Activated naive CD4-positive, alpha-beta T cell treated with anti-CD3 and anti-CD28 coated beads, Interleukin-2, amount 50 U/mL, for 24 hours (primary cell): ENCODE measurements at regions not wholly inside any gene's neighbourhood (a gene's known extent, or its start where the extent isn't known, plus 50 kb on each side); places are given as distances from the start of the nearest gene placed in this dataset.

Source experiments
- H3K27ac Mint-ChIP-seq: one replicate; pipeline ENCODE4 v1.8.0; 2021; ENCODE audit warnings: mild to moderate bottlenecking, mixed read lengths
- H3K27me3 Mint-ChIP-seq: one replicate; pipeline ENCODE4 v1.8.0; 2021; ENCODE audit warnings: mixed read lengths
- H3K36me3 Mint-ChIP-seq: one replicate; pipeline ENCODE4 v1.8.0; 2021; ENCODE audit warnings: mixed read lengths
- H3K4me1 Mint-ChIP-seq: one replicate; pipeline ENCODE4 v1.8.0; 2021; ENCODE audit warnings: mixed read lengths
- H3K4me3 Mint-ChIP-seq: one replicate; pipeline ENCODE4 v1.8.0; 2021; ENCODE audit warnings: mild to moderate bottlenecking, mixed read lengths
- H3K9me3 Mint-ChIP-seq: one replicate; pipeline ENCODE4 v1.8.0; 2021; ENCODE audit warnings: mixed read lengths

- no peaks in the 10 kb centered on the region for H3K36me3 Mint-ChIP-seq
- no peak overlapping the region for H3K4me3 Mint-ChIP-seq
- H3K9me3 Mint-ChIP-seq = no peaks in the 10 kb centered on the region
- H3K27me3 Mint-ChIP-seq = peaks cover 6% of the 10 kb centered on the region
- no peak overlapping the region for H3K27ac Mint-ChIP-seq
- H3K4me1 Mint-ChIP-seq = no peaks in the 10 kb centered on the region
Measured at GRCh38 chr4:100970414-100970813, 376.9 kb downstream of the PPP3CA start.

DNA sequence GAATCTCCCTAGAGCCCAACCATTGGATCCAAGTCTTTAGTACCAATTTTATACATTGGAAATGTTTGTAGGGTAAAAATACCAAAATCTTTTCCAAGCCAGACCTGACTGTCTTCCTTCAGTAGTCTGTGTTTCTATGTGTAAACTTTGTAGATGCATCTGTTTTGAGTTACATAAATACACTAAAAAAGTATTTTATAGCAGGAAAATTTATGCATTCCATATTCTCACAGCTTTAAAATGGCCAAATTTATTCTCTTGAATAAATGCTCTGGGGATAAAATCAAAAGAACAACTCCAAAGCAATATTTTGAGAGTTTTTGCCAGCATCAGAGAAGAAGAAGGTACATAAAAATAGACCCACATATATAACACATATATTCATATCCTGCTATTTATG lies 377.4 kb downstream of the PPP3CA start:
- Mint-ChIP-seq H3K36me3 (no peaks in the 10 kb centered on the region), H3K4me3 (no peak overlapping the region), H3K27me3 (peaks cover 6% of the 10 kb centered on the region), H3K27ac (no peak overlapping the region), H3K9me3 (no peaks in the 10 kb centered on the region), H3K4me1 (no peaks in the 10 kb centered on the region)

GRCh38 chr4:100968046-100968445 lies 379.3 kb downstream of the PPP3CA start:
- Mint-ChIP-seq H3K27ac (no peak overlapping the region), H3K9me3 (no peaks in the 10 kb centered on the region), H3K4me1 (no peaks in the 10 kb centered on the region), H3K36me3 (no peaks in the 10 kb centered on the region), H3K27me3 (peaks cover 6% of the 10 kb centered on the region), H3K4me3 (no peak overlapping the region)

GRCh38 chr4:100963627-100964026 lies 383.7 kb downstream of the PPP3CA start:
- Mint-ChIP-seq H3K27ac (no peak overlapping the region), H3K9me3 (no peaks in the 10 kb centered on the region), H3K27me3 (peaks cover 3% of the 10 kb centered on the region), H3K36me3 (no peaks in the 10 kb centered on the region), H3K4me1 (no peaks in the 10 kb centered on the region), H3K4me3 (no peak overlapping the region)

- no peak overlapping the region for H3K4me3 Mint-ChIP-seq
- H3K27ac Mint-ChIP-seq = no peak overlapping the region
- no peaks in the 10 kb centered on the region for H3K9me3 Mint-ChIP-seq
- no peaks in the 10 kb centered on the region for H3K4me1 Mint-ChIP-seq
- no peaks in the 10 kb centered on the region for H3K36me3 Mint-ChIP-seq
- peaks cover 3% of the 10 kb centered on the region for H3K27me3 Mint-ChIP-seq
Measured at GRCh38 chr4:100962698-100963097, 384.6 kb downstream of the PPP3CA start.

DNA sequence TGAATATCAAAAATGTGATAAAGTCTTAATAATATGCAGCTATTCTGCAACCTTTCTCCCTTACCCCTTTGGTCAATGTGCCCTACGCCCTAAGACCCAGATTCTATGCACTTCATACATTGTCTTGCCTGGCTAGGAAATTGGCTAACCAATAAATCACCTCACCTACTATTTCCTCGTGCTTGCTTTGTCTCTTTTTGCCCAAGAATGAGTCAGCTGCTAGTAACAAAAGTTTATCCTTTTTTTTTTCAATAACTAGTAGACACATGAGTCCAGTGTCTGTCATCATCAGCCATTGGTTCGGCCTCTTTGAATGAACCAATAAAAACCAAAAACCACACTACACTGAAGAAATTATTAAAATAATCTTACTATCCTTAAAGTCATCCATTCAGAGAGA lies 387.1 kb downstream of the PPP3CA start:
- Mint-ChIP-seq H3K36me3 (no peaks in the 10 kb centered on the region), H3K27me3 (no peaks in the 10 kb centered on the region), H3K4me3 (no peak overlapping the region), H3K4me1 (no peaks in the 10 kb centered on the region), H3K27ac (no peak overlapping the region), H3K9me3 (no peaks in the 10 kb centered on the region)

GRCh38 chr4:100954046-100954445 lies 393.3 kb downstream of the PPP3CA start:
- no peak overlapping the region for H3K27ac Mint-ChIP-seq
- H3K27me3 Mint-ChIP-seq = peaks cover 7% of the 10 kb centered on the region
- no peaks in the 10 kb centered on the region for H3K9me3 Mint-ChIP-seq
- no peaks in the 10 kb centered on the region for H3K36me3 Mint-ChIP-seq
- H3K4me1 Mint-ChIP-seq = no peaks in the 10 kb centered on the region
- H3K4me3 Mint-ChIP-seq = no peak overlapping the region

DNA sequence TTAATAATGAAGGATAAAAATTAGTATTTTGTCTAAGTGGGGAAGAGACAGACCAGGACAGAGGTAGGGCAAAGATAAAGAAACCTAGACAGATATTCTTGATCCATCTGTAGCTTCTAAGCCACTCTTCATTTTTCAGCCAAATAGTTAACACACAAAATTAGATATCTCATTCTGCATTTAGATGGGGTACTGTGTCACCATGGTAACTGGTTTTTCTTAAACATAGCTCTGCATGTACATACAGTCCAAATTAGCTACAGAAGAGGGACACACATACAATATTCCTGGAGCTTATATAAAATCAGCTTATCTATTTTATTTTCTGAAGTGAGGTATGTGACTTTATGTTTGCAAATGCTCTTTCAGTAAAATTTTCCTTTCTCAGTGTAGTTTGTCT lies 393.7 kb downstream of the PPP3CA start:
- H3K4me1 Mint-ChIP-seq = no peaks in the 10 kb centered on the region
- H3K27me3 Mint-ChIP-seq = peaks cover 7% of the 10 kb centered on the region
- H3K4me3 Mint-ChIP-seq = no peak overlapping the region
- H3K36me3 Mint-ChIP-seq = no peaks in the 10 kb centered on the region
- H3K9me3 Mint-ChIP-seq = no peaks in the 10 kb centered on the region
- H3K27ac Mint-ChIP-seq = no peak overlapping the region

DNA sequence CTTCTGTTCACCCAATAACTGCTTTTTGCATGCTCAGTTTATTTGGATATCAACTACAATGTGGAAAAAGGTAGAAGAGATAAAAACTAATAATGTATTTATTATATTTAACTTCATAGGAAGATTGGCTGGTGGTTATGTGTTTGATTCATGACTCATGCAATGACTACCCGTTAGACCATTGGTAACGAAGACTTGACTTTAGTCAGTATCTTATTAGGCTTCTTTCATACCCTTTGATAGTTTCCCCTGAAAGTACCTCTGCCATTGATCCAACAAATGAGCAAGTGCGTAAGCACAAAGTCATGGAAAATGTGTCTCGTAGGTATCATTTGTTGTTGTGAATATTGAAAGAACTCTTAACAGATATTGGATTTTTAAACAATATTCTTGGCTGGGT lies 394.7 kb downstream of the PPP3CA start:
- Mint-ChIP-seq H3K36me3 (no peaks in the 10 kb centered on the region), H3K27ac (no peak overlapping the region), H3K4me1 (no peaks in the 10 kb centered on the region), H3K27me3 (peaks cover 9% of the 10 kb centered on the region), H3K4me3 (no peak overlapping the region), H3K9me3 (no peaks in the 10 kb centered on the region)

DNA sequence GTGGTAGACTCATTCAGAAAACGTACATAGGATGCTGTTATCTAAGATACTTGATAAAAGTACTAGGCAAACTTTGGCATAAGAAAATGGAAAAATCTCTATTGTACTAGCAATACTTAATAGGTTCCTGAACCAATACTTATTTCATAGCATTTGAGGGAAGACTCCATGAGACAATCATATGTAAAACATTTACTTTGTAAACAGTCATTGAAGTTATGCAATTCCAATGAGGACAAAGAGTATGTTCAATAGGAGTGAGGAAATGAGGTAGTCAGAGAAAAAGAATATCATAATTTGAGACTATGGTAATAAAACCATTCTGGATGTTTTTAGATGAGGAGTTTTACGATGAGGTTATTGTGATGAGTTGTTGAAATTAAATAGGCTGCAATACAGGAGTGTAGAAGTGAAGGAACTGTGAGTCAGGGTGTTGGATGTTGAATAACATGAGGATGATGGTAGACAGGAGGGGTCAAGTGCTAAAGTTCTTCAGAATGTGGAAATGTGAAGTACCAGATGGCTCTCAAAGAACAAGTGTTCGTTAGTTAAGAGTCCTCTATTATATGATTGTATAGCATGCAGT lies 397.9 kb downstream of the PPP3CA start:
- H3K27me3 Mint-ChIP-seq = peaks cover 18% of the 10 kb centered on the region

GRCh38 chr4:100948911-100949310 lies 398.4 kb downstream of the PPP3CA start:
- H3K9me3 Mint-ChIP-seq = peaks cover under 1% of the 10 kb centered on the region
- no peak overlapping the region for H3K4me3 Mint-ChIP-seq
- no peaks in the 10 kb centered on the region for H3K4me1 Mint-ChIP-seq
- peaks cover 18% of the 10 kb centered on the region for H3K27me3 Mint-ChIP-seq
- no peaks in the 10 kb centered on the region for H3K36me3 Mint-ChIP-seq
- H3K27ac Mint-ChIP-seq = no peak overlapping the region

More for the DNA sequence above, 397.9 kb downstream of the PPP3CA start:
- no peaks in the 10 kb centered on the region for H3K9me3 Mint-ChIP-seq
- no peaks in the 10 kb centered on the region for H3K36me3 Mint-ChIP-seq
- H3K27ac Mint-ChIP-seq = no peak overlapping the region
- H3K4me1 Mint-ChIP-seq = no peaks in the 10 kb centered on the region
- H3K4me3 Mint-ChIP-seq = no peak overlapping the region

GRCh38 chr4:100945789-100946188 lies 401.5 kb downstream of the PPP3CA start:
- no peaks in the 10 kb centered on the region for H3K36me3 Mint-ChIP-seq
- H3K27ac Mint-ChIP-seq = no peak overlapping the region
- no peak overlapping the region for H3K4me3 Mint-ChIP-seq
- H3K4me1 Mint-ChIP-seq = no peaks in the 10 kb centered on the region
- peaks cover 17% of the 10 kb centered on the region for H3K9me3 Mint-ChIP-seq
- peaks cover 19% of the 10 kb centered on the region for H3K27me3 Mint-ChIP-seq

DNA sequence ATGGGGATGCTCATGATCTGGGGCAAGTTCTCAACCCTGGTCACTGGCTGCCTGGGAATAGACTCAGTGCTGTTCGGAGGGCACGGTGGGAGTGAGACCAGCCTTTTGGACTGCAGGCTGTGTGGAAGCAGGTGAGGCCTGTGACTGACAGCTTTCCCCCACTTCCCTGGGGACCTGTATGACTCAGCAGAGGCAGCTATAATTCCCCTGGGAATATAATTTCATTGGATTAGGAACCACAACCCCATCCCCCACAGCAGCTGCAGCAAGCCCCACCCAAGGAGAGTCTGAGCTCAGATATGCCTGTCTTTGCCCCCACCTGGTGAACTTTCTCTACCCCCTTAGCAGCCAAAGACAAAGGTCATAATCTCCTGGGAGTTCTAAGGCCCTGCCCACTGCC lies 408.6 kb downstream of the PPP3CA start:
- no peaks in the 10 kb centered on the region for H3K4me1 Mint-ChIP-seq
- H3K36me3 Mint-ChIP-seq = no peaks in the 10 kb centered on the region
- H3K4me3 Mint-ChIP-seq = no peak overlapping the region
- peaks cover 14% of the 10 kb centered on the region for H3K9me3 Mint-ChIP-seq
- peaks cover 9% of the 10 kb centered on the region for H3K27me3 Mint-ChIP-seq
- H3K27ac Mint-ChIP-seq = no peak overlapping the region

GRCh38 chr4:100936661-100937375 lies 410.5 kb downstream of the PPP3CA start:
- H3K4me3 Mint-ChIP-seq = no peak overlapping the region
- no peaks in the 10 kb centered on the region for H3K36me3 Mint-ChIP-seq
- peaks cover 7% of the 10 kb centered on the region for H3K27me3 Mint-ChIP-seq
- no peak overlapping the region for H3K27ac Mint-ChIP-seq
- no peaks in the 10 kb centered on the region for H3K9me3 Mint-ChIP-seq
- no peaks in the 10 kb centered on the region for H3K4me1 Mint-ChIP-seq

GRCh38 chr4:100935090-100935489 lies 412.2 kb downstream of the PPP3CA start:
- no peak overlapping the region for H3K4me3 Mint-ChIP-seq
- peaks cover 5% of the 10 kb centered on the region for H3K27me3 Mint-ChIP-seq
- H3K27ac Mint-ChIP-seq = no peak overlapping the region
- H3K36me3 Mint-ChIP-seq = no peaks in the 10 kb centered on the region
- H3K9me3 Mint-ChIP-seq = no peaks in the 10 kb centered on the region
- no peaks in the 10 kb centered on the region for H3K4me1 Mint-ChIP-seq

DNA sequence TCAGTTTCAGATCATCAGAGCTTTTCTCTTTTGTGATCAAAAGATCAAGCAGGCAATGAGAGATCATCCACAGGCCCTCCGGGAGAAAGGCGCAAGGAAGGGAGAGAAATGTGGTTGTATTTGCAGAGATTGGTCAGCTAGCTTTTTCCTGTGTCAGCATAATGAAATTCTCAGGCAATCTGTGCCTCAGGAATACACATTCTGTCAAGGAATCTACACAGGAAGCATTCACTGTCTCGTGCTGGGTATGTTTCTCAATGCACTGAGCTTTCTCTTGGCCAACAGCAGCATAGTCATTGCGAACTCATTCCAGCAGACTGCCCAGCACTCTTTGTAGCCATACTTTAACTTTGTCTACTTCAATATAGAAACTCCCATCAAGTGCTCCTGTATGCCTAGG lies 413.7 kb downstream of the PPP3CA start:
- Mint-ChIP-seq H3K9me3 (no peaks in the 10 kb centered on the region), H3K27ac (no peak overlapping the region), H3K4me1 (no peaks in the 10 kb centered on the region), H3K36me3 (no peaks in the 10 kb centered on the region), H3K4me3 (no peak overlapping the region), H3K27me3 (peaks cover 2% of the 10 kb centered on the region)

DNA sequence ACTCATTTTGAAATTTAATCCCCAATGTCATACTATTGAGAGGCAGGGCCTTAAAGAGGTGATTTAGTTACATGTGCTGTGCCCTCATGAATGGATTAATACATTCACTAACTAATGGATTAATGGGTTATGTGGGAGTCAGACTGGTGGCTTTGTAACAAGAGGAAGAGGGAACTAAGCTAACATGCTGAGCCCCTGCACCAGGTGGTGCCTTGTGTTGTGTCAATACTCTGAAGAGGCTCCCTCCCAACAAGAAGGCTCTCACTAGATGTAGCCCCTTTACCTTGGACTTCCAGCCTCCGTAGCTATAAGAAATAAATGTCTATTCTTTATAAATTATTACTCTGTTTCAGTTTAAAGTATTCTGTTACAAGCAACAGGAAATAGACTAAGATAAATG lies 411.9 kb upstream of the EMCN start:
- no peaks in the 10 kb centered on the region for H3K9me3 Mint-ChIP-seq
- peaks cover 1% of the 10 kb centered on the region for H3K27me3 Mint-ChIP-seq
- no peaks in the 10 kb centered on the region for H3K36me3 Mint-ChIP-seq
- no peaks in the 10 kb centered on the region for H3K4me1 Mint-ChIP-seq
- no peak overlapping the region for H3K27ac Mint-ChIP-seq
- H3K4me3 Mint-ChIP-seq = no peak overlapping the region
